Bronchial epithelial cell (primary cell): ENCODE measurements at regions not wholly inside any gene's neighbourhood (a gene's known extent, or its start where the extent isn't known, plus 50 kb on each side); places are given as distances from the start of the nearest gene placed in this dataset.

Source experiments
- DNase-seq: peaks from one replicate; pipeline ENCODE4 v3.0.0-alpha.2; 2010; ENCODE audit warnings: low read depth
- FAIRE-seq: peaks from 2 replicates; lab custom pipeline; 2011; peaks lifted over from hg19 to GRCh38; lab: Jason Lieb, UNC
- H3K27me3 ChIP-seq: 2 replicates; pipeline ENCODE4 v1.5.1; 2011; ENCODE audit warnings: low read length; ENCODE audit not compliant: control insufficient read depth, insufficient read depth
- H3K36me3 ChIP-seq: 2 replicates; pipeline ENCODE4 v1.5.1; 2011; ENCODE audit warnings: low read length; ENCODE audit not compliant: control insufficient read depth, insufficient read depth
- H3K4me3 ChIP-seq: 2 replicates; pipeline ENCODE4 v1.5.1; 2011; ENCODE audit warnings: mild to moderate bottlenecking, low read depth, low read length, control low read depth
- CTCF ChIP-seq: IDR thresholded peaks from 2 replicates; pipeline ENCODE4 v1.5.1; 2011; ENCODE audit warnings: mild to moderate bottlenecking, moderate library complexity, low read length, control low read depth, inconsistent platforms; ENCODE audit not compliant: insufficient read depth, severe bottlenecking

- FAIRE-seq (no peak), DNase-seq (no peak)
- H3K36me3 ChIP-seq, result no peaks in the 10 kb centered on the region
- no peak for TF ChIP-seq CTCF
- no peaks in the 10 kb centered on the region for H3K27me3 ChIP-seq
- H3K4me3 ChIP-seq, result no peak overlapping the region
Measured at GRCh38 chr5:174402222-174402812, 322.1 kb upstream of the MSX2 start.

- no peaks in the 10 kb centered on the region for H3K27me3 ChIP-seq
Measured at GRCh38 chr5:174404848-174405247, 319.5 kb upstream of the MSX2 start.

GRCh38 chr5:174409070-174409469 is 315.3 kb upstream of the MSX2 start:
- Histone ChIP-seq H3K27me3 (no peaks in the 10 kb centered on the region), H3K36me3 (no peaks in the 10 kb centered on the region), H3K4me3 (no peak overlapping the region)
- DNase-seq (no peak), FAIRE-seq (no peak)
- TF ChIP-seq CTCF, result no peak

More at GRCh38 chr5:174404848-174405247, 319.5 kb upstream of the MSX2 start:
- FAIRE-seq (no peak), DNase-seq (no peak)
- TF ChIP-seq CTCF, result no peak
- no peaks in the 10 kb centered on the region for H3K36me3 ChIP-seq
- H3K4me3 ChIP-seq, result no peak overlapping the region

GRCh38 chr5:174409971-174410370 is 314.4 kb upstream of the MSX2 start:
- no peak for TF ChIP-seq CTCF
- Histone ChIP-seq H3K27me3 (no peaks in the 10 kb centered on the region), H3K36me3 (no peaks in the 10 kb centered on the region), H3K4me3 (no peak overlapping the region)
- DNase-seq (no peak), FAIRE-seq (no peak)

GRCh38 chr5:174410716-174411478 is 313.5 kb upstream of the MSX2 start:
- Histone ChIP-seq H3K27me3 (no peaks in the 10 kb centered on the region), H3K4me3 (no peak overlapping the region), H3K36me3 (no peaks in the 10 kb centered on the region)
- no peak for TF ChIP-seq CTCF
- no peak for FAIRE-seq
- DNase-seq, result no peak
